Astrocyte (in vitro differentiated cells and primary cell): ENCODE measurements at regions not wholly inside any gene's neighbourhood (a gene's known extent, or its start where the extent isn't known, plus 50 kb on each side); places are given as distances from the start of the nearest gene placed in this dataset.

Experiments used
- DNase-seq: peaks from one replicate; pipeline ENCODE4 v3.0.0-alpha.2; 2010; ENCODE audit warnings: low read depth
- FAIRE-seq: peaks from 2 replicates; lab custom pipeline; 2011; peaks lifted over from hg19 to GRCh38; lab: Jason Lieb, UNC
- H2AFZ ChIP-seq: 2 replicates; pipeline ENCODE4 v1.6.0; 2012; ENCODE audit warnings: low read depth, low read length, inconsistent platforms
- H3K27ac ChIP-seq: 2 replicates; pipeline ENCODE4 v1.5.1; 2011; ENCODE audit warnings: low read depth, low read length, inconsistent platforms
- H3K27me3 ChIP-seq: 2 replicates; pipeline ENCODE4 v1.6.0; 2011; ENCODE audit warnings: low read length, inconsistent platforms; ENCODE audit not compliant: insufficient read depth
- H3K36me3 ChIP-seq: 2 replicates; pipeline ENCODE4 v1.5.1; 2011; ENCODE audit warnings: low read length, inconsistent platforms; ENCODE audit not compliant: insufficient read depth
- H3K4me1 ChIP-seq: 2 replicates; pipeline ENCODE4 v1.5.1; 2011; ENCODE audit warnings: low read length, inconsistent platforms; ENCODE audit not compliant: insufficient read depth
- H3K4me2 ChIP-seq: 2 replicates; pipeline ENCODE4 v1.6.0; 2012; ENCODE audit warnings: low read length, inconsistent platforms
- H3K4me3 ChIP-seq: 2 replicates; pipeline ENCODE4 v1.5.1; 2011; ENCODE audit warnings: low read depth, mild to moderate bottlenecking, low read length, inconsistent platforms; ENCODE audit not compliant: insufficient read depth
- H3K79me2 ChIP-seq: 2 replicates; pipeline ENCODE4 v1.6.0; 2012; ENCODE audit warnings: mild to moderate bottlenecking, low read length, inconsistent platforms; ENCODE audit not compliant: insufficient read depth
- H3K9ac ChIP-seq: 2 replicates; pipeline ENCODE4 v1.6.0; 2012; ENCODE audit warnings: mild to moderate bottlenecking, low read length, inconsistent platforms
- H3K9me3 ChIP-seq: 2 replicates; pipeline ENCODE4 v1.5.1; 2012; ENCODE audit warnings: low read depth, mild to moderate bottlenecking, low read length, inconsistent platforms; ENCODE audit not compliant: insufficient read depth
- H4K20me1 ChIP-seq: 2 replicates; pipeline ENCODE4 v1.6.0; 2012; ENCODE audit warnings: low read length, inconsistent platforms; ENCODE audit not compliant: insufficient read depth
- H3K27ac Mint-ChIP-seq: one replicate; pipeline ENCODE4 v1.8.0; 2021; ENCODE audit warnings: mild to moderate bottlenecking, mixed read lengths; ENCODE audit not compliant: unreplicated experiment
- H3K27me3 Mint-ChIP-seq: one replicate; pipeline ENCODE4 v1.8.0; 2021; ENCODE audit warnings: low read depth, mixed read lengths; ENCODE audit not compliant: unreplicated experiment
- H3K36me3 Mint-ChIP-seq: one replicate; pipeline ENCODE4 v1.8.0; 2021; ENCODE audit warnings: low read depth, mixed read lengths; ENCODE audit not compliant: unreplicated experiment
- H3K4me1 Mint-ChIP-seq: one replicate; pipeline ENCODE4 v1.8.0; 2021; ENCODE audit warnings: low read depth, mixed read lengths; ENCODE audit not compliant: unreplicated experiment
- H3K4me3 Mint-ChIP-seq: one replicate; pipeline ENCODE4 v1.8.0; 2021; ENCODE audit warnings: mild to moderate bottlenecking, moderate library complexity, mixed read lengths; ENCODE audit not compliant: unreplicated experiment
- H3K9me3 Mint-ChIP-seq: one replicate; pipeline ENCODE4 v1.8.0; 2021; ENCODE audit warnings: mild to moderate bottlenecking, mixed read lengths; ENCODE audit not compliant: unreplicated experiment
- EZH2 ChIP-seq: IDR thresholded peaks from 2 replicates; pipeline ENCODE4 v1.6.1; 2012; ENCODE audit warnings: mild to moderate bottlenecking, low read length, inconsistent platforms; ENCODE audit not compliant: insufficient read depth
- TF ChIP-seq, protein P1 (sequence below): IDR thresholded peaks from 2 replicates; pipeline ENCODE4 v1.5.1; 2011; ENCODE audit warnings: low read depth, mild to moderate bottlenecking, inconsistent platforms, low read length, moderate library complexity; ENCODE audit not compliant: insufficient read depth

DNA sequence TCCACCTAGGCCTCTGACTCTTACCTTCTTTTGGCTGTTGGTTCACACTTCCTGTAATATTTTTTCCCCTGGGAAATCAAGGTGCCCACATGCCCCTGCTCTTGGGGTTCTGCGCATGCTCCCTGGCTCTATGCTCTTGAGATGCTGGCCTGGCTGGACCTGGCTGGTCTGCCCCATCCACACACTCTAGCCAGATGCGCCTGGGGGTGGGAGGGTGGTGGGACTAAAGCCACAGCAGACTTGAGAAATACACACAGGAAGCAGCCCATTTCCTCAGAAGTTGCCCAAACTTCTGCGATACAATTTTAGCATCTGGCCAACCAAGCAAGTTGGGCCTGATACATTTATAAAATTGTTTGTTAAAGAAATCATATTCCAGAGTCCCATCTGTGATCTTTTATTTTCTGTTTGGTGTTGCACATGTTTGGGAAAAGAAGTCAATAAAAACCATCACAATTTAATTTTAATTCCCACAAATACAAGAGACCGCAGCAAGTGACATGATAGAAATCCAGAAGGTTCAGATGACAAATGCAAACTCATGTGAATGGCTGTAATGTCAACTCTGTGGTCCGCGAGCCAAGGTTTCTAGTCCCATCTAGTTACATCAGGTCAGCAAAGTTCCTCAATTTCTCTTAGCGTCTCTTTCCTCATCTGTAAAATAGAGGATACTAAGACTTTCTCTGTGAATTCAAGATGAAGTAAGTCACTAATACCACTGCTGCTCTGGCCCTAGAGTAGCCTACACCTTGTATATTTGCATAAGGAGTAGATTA, 55.9 kb upstream of the MEF2A start:
- no peak for DNase-seq
- Histone ChIP-seq H3K4me1 (peaks cover 22% of the 10 kb centered on the region), H3K4me2 (no peak overlapping the region), H3K9ac (no peak overlapping the region), H3K27me3 (no peaks in the 10 kb centered on the region), H3K27ac (no peak overlapping the region), H3K4me3 (no peak overlapping the region), H2AFZ (no peak overlapping the region), H3K9me3 (no peaks in the 10 kb centered on the region), H3K79me2 (no peaks in the 10 kb centered on the region), H4K20me1 (no peaks in the 10 kb centered on the region), H3K36me3 (no peaks in the 10 kb centered on the region)
- no peaks in the 10 kb centered on the region for H3K9me3 Mint-ChIP-seq
- TF ChIP-seq, protein P1, sequence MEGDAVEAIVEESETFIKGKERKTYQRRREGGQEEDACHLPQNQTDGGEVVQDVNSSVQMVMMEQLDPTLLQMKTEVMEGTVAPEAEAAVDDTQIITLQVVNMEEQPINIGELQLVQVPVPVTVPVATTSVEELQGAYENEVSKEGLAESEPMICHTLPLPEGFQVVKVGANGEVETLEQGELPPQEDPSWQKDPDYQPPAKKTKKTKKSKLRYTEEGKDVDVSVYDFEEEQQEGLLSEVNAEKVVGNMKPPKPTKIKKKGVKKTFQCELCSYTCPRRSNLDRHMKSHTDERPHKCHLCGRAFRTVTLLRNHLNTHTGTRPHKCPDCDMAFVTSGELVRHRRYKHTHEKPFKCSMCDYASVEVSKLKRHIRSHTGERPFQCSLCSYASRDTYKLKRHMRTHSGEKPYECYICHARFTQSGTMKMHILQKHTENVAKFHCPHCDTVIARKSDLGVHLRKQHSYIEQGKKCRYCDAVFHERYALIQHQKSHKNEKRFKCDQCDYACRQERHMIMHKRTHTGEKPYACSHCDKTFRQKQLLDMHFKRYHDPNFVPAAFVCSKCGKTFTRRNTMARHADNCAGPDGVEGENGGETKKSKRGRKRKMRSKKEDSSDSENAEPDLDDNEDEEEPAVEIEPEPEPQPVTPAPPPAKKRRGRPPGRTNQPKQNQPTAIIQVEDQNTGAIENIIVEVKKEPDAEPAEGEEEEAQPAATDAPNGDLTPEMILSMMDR, result no peak
- TF ChIP-seq EZH2, result no peak
- no peak overlapping the region for H3K27ac Mint-ChIP-seq
- H3K4me1 Mint-ChIP-seq, result peaks cover 4% of the 10 kb centered on the region
- peaks cover 4% of the 10 kb centered on the region for H3K27me3 Mint-ChIP-seq
- H3K36me3 Mint-ChIP-seq, result no peaks in the 10 kb centered on the region
- FAIRE-seq, result no peak
- H3K4me3 Mint-ChIP-seq, result no peak overlapping the region

DNA sequence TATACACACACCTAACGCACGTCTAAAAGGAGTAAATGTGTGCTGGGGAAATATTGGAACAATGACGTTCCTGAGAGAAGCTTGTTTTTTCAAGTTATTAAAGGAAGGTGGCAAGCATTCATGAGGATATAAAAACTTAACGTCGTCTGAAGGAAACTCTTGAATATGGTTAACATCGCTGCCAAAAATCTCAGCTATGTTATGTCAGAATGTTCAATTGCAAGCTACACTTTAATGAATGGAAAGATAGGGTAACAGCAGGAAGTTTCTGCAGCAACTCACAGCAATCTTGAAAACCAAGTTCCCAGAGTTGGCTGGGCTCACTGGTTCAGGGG, 54.3 kb upstream of the MEF2A start:
- Histone ChIP-seq H3K9me3 (no peaks in the 10 kb centered on the region), H3K4me2 (peak overlapping the region; percentile 45), H3K4me3 (no peak overlapping the region), H3K27me3 (no peaks in the 10 kb centered on the region), H3K27ac (no peak overlapping the region), H3K9ac (no peak overlapping the region), H3K4me1 (peaks cover 22% of the 10 kb centered on the region), H3K36me3 (no peaks in the 10 kb centered on the region), H2AFZ (peak overlapping the region; percentile 19), H4K20me1 (no peaks in the 10 kb centered on the region), H3K79me2 (no peaks in the 10 kb centered on the region)
- DNase-seq (peak; percentile 89), FAIRE-seq (peak; percentile 49)
- Mint-ChIP-seq H3K36me3 (no peaks in the 10 kb centered on the region), H3K9me3 (no peaks in the 10 kb centered on the region), H3K4me3 (no peak overlapping the region), H3K4me1 (peaks cover 4% of the 10 kb centered on the region), H3K27me3 (peaks cover 9% of the 10 kb centered on the region), H3K27ac (no peak overlapping the region)
- TF ChIP-seq EZH2, result no peak
- TF ChIP-seq, protein P1, result no peak
